Epithelial cell of esophagus (primary cell): ENCODE measurements at regions not wholly inside any gene's neighbourhood (a gene's known extent, or its start where the extent isn't known, plus 50 kb on each side); places are given as distances from the start of the nearest gene placed in this dataset.

Source experiments
- DNase-seq: peaks from one replicate; pipeline ENCODE4 v3.0.0; 2010; ENCODE audit warnings: low read depth
- H3K4me3 ChIP-seq: 2 replicates; pipeline ENCODE4 v1.5.1; 2011; ENCODE audit warnings: mild to moderate bottlenecking, low read length, control low read depth
- TF ChIP-seq, protein P1 (sequence below): IDR thresholded peaks from 2 replicates; pipeline ENCODE4 v1.5.1; 2011; ENCODE audit warnings: low read depth, mild to moderate bottlenecking, low read length, control low read depth, inconsistent platforms; ENCODE audit not compliant: insufficient read depth; ENCODE audit errors: missing control alignments

DNA sequence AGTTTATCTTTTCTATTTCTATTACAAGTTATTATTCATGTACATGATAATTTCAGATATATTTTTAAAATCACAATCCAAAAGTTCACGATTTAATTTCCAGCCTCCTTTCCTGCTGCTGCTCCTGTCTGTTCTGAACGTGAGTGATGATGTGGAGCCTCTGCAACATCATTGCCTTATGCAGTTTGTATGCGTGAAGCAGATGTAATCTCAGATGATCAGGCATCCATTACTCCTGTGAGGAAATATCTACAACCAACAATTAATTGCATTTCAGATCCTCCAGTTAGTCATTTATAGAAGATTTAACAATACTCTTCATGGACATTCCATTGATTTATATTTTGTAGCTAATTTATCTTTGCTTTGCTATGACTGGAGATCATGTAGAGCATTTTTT lies 668.7 kb upstream of the EPHA5 start:
- DNase-seq: no peak
- TF ChIP-seq, protein P1, sequence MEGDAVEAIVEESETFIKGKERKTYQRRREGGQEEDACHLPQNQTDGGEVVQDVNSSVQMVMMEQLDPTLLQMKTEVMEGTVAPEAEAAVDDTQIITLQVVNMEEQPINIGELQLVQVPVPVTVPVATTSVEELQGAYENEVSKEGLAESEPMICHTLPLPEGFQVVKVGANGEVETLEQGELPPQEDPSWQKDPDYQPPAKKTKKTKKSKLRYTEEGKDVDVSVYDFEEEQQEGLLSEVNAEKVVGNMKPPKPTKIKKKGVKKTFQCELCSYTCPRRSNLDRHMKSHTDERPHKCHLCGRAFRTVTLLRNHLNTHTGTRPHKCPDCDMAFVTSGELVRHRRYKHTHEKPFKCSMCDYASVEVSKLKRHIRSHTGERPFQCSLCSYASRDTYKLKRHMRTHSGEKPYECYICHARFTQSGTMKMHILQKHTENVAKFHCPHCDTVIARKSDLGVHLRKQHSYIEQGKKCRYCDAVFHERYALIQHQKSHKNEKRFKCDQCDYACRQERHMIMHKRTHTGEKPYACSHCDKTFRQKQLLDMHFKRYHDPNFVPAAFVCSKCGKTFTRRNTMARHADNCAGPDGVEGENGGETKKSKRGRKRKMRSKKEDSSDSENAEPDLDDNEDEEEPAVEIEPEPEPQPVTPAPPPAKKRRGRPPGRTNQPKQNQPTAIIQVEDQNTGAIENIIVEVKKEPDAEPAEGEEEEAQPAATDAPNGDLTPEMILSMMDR: no peak
- no peak overlapping the region for H3K4me3 ChIP-seq

DNA sequence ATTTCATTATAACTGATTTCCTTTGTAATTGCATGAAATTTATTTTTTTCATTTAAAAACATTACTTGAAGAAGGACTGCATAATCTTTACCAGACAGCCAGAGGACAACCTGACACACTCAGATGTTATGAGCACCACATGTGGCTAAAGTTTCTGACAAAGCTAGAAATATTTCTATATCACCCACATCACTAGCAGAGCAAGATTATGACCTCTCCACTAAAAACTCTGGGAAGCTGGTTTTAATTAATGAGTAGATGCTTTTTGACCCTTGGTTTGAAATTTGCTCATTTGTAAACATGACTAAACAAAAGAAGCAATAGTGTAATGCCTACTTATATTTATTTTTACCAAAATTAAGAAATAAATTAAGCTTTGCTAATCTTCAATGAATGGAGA lies 661.5 kb upstream of the EPHA5 start:
- H3K4me3 ChIP-seq: no peak overlapping the region
- TF ChIP-seq, protein P1: no peak
- DNase-seq: no peak

DNA sequence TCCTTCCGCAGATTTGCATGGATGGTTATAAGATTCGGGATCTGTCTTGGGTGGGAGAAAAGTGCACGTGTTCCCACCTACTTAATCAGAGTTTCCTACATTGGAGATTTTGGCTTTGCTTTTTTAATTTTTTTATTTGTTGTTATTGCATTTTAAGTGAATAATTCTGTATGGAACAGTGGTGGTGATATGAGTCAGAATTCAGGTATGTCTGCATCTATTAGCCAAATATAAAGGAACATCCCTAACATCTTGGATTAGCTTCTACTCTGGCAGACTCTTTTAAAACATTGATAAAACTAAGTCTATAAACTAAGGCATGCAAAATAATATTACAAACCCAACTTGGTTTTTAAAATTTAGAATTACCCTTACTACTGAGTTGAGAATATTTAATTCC lies 659.8 kb upstream of the EPHA5 start:
- H3K4me3 ChIP-seq: no peak overlapping the region
- peak; percentile 3 for DNase-seq
- TF ChIP-seq, protein P1: no peak

DNA sequence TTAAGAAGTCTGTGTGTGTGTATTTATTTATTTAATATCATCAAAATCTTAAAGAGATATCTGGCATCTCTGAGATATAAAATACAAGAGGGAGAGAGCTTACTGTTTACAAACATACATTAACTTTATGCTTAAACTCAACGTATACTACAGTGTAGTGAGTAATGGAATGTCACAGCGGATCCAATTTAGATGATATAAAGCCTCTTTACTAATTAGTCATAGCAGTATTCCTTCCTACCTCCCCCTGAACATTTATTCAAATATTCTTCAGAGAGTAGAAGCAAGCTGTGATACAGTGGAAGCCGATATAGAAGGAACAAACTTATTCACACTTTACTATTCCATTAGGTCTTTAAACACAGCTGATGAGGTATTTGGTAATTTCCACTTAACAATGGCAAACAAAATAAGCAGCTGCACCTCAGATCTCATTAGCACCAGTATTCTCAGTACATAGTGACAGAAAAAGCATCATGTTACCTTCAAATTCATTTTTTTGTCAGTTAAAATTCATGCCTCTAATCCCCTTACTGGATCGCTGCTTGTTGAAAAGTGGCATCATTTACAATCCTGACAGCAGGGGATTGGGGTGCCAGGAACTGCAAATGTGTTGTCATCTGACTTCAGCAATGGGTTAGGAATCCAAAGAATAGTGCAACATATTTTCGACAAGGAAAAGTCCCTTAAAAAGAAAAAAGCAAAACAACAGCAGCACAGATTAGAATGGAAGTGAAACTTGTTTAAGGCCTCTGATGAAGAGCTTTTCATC lies 658.7 kb upstream of the EPHA5 start:
- no peak overlapping the region for H3K4me3 ChIP-seq
- TF ChIP-seq, protein P1: no peak
- no peak for DNase-seq

DNA sequence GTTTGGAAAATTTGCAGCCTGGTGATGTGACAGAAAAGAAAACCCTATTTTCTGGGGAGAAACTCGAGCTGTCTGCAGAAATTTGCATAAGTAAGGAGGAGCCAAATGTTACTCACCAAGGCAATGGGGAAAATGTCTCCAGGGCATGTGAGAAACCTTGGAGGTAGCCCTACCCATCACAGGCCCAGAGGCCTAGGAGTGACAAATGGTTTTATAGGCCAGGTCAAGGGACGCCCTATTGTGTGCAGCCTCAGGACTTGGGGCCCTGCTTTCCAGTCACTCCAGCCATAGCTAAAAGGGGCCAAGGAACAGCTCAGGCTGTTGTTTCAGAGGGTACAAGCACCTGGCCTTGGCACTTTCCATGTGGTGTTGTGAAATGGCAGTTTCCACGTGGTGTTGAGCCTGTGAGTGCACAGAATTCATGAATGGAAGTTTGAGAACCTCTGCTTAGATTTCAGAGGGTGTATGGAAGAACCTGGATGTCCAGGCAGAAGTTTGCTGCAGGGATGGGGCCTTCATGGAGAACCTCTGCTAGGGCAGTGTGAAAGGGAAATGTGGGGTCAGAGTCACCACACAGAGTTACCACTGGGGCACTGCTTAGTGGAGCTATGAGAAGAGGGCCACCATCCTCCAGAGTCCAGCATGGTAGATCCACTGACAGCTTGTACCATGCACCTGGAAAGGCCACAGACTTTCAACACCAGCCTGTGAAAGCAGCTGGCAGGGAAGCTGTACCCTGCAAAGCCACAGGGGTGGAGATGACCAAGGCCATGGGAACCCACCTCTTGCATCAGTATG lies 637.6 kb upstream of the EPHA5 start:
- no peak for DNase-seq
- H3K4me3 ChIP-seq: no peak overlapping the region
- TF ChIP-seq, protein P1: no peak

DNA sequence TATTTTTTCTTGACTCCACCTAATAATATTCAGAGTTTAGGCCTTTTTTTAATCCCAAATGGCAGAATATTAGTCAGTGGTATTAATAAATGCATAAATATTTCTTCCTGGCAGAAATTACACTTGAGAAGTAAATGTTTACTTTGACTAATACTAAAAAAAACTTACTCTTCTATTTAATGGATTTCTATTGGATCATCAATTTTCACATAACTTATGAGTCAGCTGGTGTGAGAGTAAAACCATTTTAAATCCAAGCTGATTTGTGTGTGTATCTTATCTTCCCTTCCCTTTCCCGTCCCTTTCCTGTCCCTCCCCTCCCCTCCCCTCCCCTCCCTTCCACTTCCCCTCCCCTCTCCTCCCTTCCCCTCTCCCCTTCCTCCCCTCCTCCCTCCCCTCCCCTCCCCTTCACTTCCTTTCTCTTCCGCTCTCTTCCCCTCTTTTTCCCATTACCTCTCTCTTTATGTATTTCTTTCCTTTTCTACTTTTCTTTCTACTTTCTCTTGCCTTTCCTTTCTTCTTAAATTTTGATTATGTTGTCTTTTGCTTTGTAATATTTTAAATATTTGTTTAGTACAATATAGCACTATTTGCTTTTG lies 630.1 kb upstream of the EPHA5 start:
- DNase-seq: peak; percentile 52
- TF ChIP-seq, protein P1: no peak
- H3K4me3 ChIP-seq: no peak overlapping the region
